Psoas muscle (tissue), 7 donors: ENCODE measurements at regions not wholly inside any gene's neighbourhood (a gene's known extent, or its start where the extent isn't known, plus 50 kb on each side); places are given as distances from the start of the nearest gene placed in this dataset.

Experiments used
- ATAC-seq, 4 donors: fragments of 200-7000 bp; cut with Tn5 transposase; one replicate each; pipeline ENCODE4 v1.9.1; 2020; ENCODE audit warnings: moderate library complexity in 3 of 4, mild to moderate bottlenecking in 2 of 4
- DNase-seq, 2 donors: peaks; one replicate each; pipeline ENCODE4 v3.0.0-alpha.2; 2020
- H3K27ac ChIP-seq: fragments of 200-600 bp; one replicate; pipeline ENCODE4 v1.8.0; 2022
- H3K27me3 ChIP-seq, 3 donors: fragments of 200-600 bp in 1 of 3; one replicate each; pipeline versions ENCODE4 v1.6.1 to v1.8.0; 2013 to 2022; ENCODE audit warnings: low read length in 2 of 3, mild to moderate bottlenecking in 2 of 3, moderate library complexity in 1 of 3; ENCODE audit not compliant: insufficient read depth in 3 of 3
- H3K36me3 ChIP-seq, 2 donors: fragments of 200-600 bp in 1 of 2; one replicate each; pipeline versions ENCODE4 v1.6.1 to v1.8.0; 2013 to 2022; ENCODE audit warnings: low read depth in 1 of 2, mild to moderate bottlenecking in 1 of 2, moderate library complexity in 1 of 2; ENCODE audit not compliant: insufficient read depth in 1 of 2
- H3K4me1 ChIP-seq: fragments of 200-600 bp; one replicate; pipeline ENCODE4 v1.8.0; 2022
- H3K4me3 ChIP-seq: fragments of 200-600 bp; one replicate; pipeline ENCODE4 v1.8.0; 2022; ENCODE audit warnings: mild to moderate bottlenecking
- H3K9me3 ChIP-seq: fragments of 200-600 bp; one replicate; pipeline ENCODE4 v1.8.0; 2022
- CTCF ChIP-seq: fragments of 200-600 bp; IDR thresholded peaks from one replicate; pipeline ENCODE4 v1.8.0; 2022; ENCODE audit warnings: antibody characterized with exemption
- WGBS, 3 donors: extraction: QIAGEN DNeasy Blood & Tissue Kit; methylation state at CpG; one replicate each; pipeline versions ENCODE4 v1.1.6 to v1.1.7; 2013; 5-methylcytosine and 5-hydroxymethylcytosine counted together
- intact Hi-C, 2 donors: fragments of 100-400 bp; cut with DNase I; formaldehyde crosslinking; loops; one replicate each; pipeline versions ENCODE4 v1.11.0 to v1.14.2; 2022
- donor health status: healthy with polysubstance abuse.
- donor health status: DM: no; HTN: no; CAD: no; lungs with moderate emphysema.
- donor health status: Bipolar disorder and iron deficiency.
- donor health status: healthy.
- donor health status: DM: yes; HTN: yes; CAD: no.
- donor health status: DM: no; HTN: no; CAD: no.
- donor health status: DM: yes; HTN: yes; CAD: no.

GRCh38 chr2:195601361-195601760 lies 55.7 kb upstream of the SLC39A10 start:
- no peak for ATAC-seq
- no peaks in the 10 kb centered on the region for H3K36me3 ChIP-seq
- intact Hi-C loops, result no loop called here
- 32 to 47% (median 42%) methylated on average over 6 of the region's 6 CpGs for WGBS, 3 donors
- no peak overlapping the region for H3K4me3 ChIP-seq
- no peak for DNase-seq
- H3K27ac ChIP-seq, result no peak overlapping the region
- no peaks in the 10 kb centered on the region for H3K4me1 ChIP-seq
- no peaks in the 10 kb centered on the region for H3K9me3 ChIP-seq
- no peaks in the 10 kb centered on the region for H3K27me3 ChIP-seq
- TF ChIP-seq CTCF, result no peak

- no peaks in the 10 kb centered on the region for H3K36me3 ChIP-seq
- no peak for TF ChIP-seq CTCF
- ATAC-seq, result no peak
- intact Hi-C loops, result no loop called here
- DNase-seq, result no peak
- no peaks in the 10 kb centered on the region for H3K9me3 ChIP-seq
- H3K27ac ChIP-seq, result no peak overlapping the region
- no peaks in the 10 kb centered on the region for H3K27me3 ChIP-seq
- H3K4me1 ChIP-seq, result no peaks in the 10 kb centered on the region
- no peak overlapping the region for H3K4me3 ChIP-seq
Measured at GRCh38 chr2:195600778-195601177, 56.2 kb upstream of the SLC39A10 start.

- Histone ChIP-seq H3K4me1 (no peaks in the 10 kb centered on the region), H3K27me3 (no peaks in the 10 kb centered on the region), H3K27ac (no peak overlapping the region), H3K9me3 (no peaks in the 10 kb centered on the region), H3K36me3 (no peaks in the 10 kb centered on the region), H3K4me3 (no peak overlapping the region)
- WGBS, 3 donors, result 47 to 66% (median 48%) methylated on average over 3 of the region's 3 CpGs
- DNase-seq (no peak), ATAC-seq (no peak)
- no peak for TF ChIP-seq CTCF
- intact Hi-C loops, result no loop called here
Measured at GRCh38 chr2:195596840-195597239, 60.2 kb upstream of the SLC39A10 start.

- TF ChIP-seq CTCF, result no peak
- Histone ChIP-seq H3K9me3 (no peaks in the 10 kb centered on the region), H3K4me3 (no peak overlapping the region), H3K27me3 (no peaks in the 10 kb centered on the region), H3K36me3 (no peaks in the 10 kb centered on the region), H3K27ac (no peak overlapping the region), H3K4me1 (no peaks in the 10 kb centered on the region)
- DNase-seq, result no peak
- 92 to 94% (median 93%) methylated on average over 6 of the region's 6 CpGs for WGBS, 3 donors
- no peak for ATAC-seq
- intact Hi-C loops, result no loop called here
Measured at GRCh38 chr2:195595825-195596224, 61.2 kb upstream of the SLC39A10 start.

- Histone ChIP-seq H3K27me3 (no peaks in the 10 kb centered on the region), H3K36me3 (no peaks in the 10 kb centered on the region), H3K4me1 (no peaks in the 10 kb centered on the region), H3K27ac (no peak overlapping the region), H3K4me3 (no peak overlapping the region), H3K9me3 (no peaks in the 10 kb centered on the region)
- intact Hi-C loops, result no loop called here
- DNase-seq (no peak), ATAC-seq (no peak)
- 79 to 91% (median 84%) methylated on average over 4 of the region's 4 CpGs for WGBS, 3 donors
- no peak for TF ChIP-seq CTCF
Measured at GRCh38 chr2:195594919-195595694, 61.9 kb upstream of the SLC39A10 start.
